Stimulated activated naive CD8-positive, alpha-beta T cell treated with anti-CD3 and anti-CD28 coated beads, Interleukin-15, amount 100 ng/mL, for 72 hours (primary cell): ENCODE measurements at regions not wholly inside any gene's neighbourhood (a gene's known extent, or its start where the extent isn't known, plus 50 kb on each side); places are given as distances from the start of the nearest gene placed in this dataset.
"Not testable (repeated sequence)": the region's sequence is repeated elsewhere in the genome, so short reads cannot be mapped to it uniquely, and the experiment has no call there.

ENCODE experiments used
- ATAC-seq: fragments of 150-1000 bp; cut with Tn5 transposase; 2 replicates; pipeline ENCODE4 v1.10.0; 2021; ENCODE audit warnings: mild to moderate bottlenecking, moderate library complexity
- DNase-seq, 2 donors: peaks; one replicate each; pipeline ENCODE4 v3.0.0; 2021 to 2022
- H3K27ac Mint-ChIP-seq, 2 donors: one replicate each; pipeline ENCODE4 v1.8.0; 2022; ENCODE audit warnings: mild to moderate bottlenecking in 2 of 2, mixed read lengths in 2 of 2, moderate library complexity in 2 of 2
- H3K27me3 Mint-ChIP-seq: one replicate; pipeline ENCODE4 v1.8.0; 2022; ENCODE audit warnings: mixed read lengths
- H3K4me1 Mint-ChIP-seq: one replicate; pipeline ENCODE4 v1.8.0; 2022; ENCODE audit warnings: mild to moderate bottlenecking, mixed read lengths
- H3K4me3 Mint-ChIP-seq, 2 donors: one replicate each; pipeline ENCODE4 v1.8.0; 2022; ENCODE audit warnings: mild to moderate bottlenecking in 2 of 2, mixed read lengths in 2 of 2, moderate library complexity in 1 of 2
- H3K9me3 Mint-ChIP-seq, 2 donors: one replicate each; pipeline ENCODE4 v1.8.0; 2022; ENCODE audit warnings: mixed read lengths in 2 of 2

DNA sequence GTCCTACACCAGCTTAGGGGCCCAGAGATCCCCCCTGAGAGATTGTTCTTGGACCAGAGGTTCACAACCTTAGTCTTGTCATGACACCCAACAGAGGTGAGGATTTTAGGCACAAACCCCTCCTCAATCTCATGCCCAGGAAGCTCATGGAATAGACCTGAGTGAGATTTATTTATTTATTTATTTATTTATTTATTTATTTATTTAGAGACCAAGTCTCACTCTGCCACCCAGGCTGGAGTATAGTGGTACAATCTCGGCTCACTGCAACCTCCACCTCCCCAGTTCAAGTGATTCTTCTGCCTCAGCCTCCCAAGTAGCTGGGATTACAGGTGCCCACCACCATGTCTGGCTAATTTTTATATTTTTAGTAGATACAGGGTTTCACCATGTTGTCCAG lies 71.4 kb upstream of the TSC22D1 start:
- not testable (repeated sequence) for ATAC-seq, H3K9me3 Mint-ChIP-seq, H3K4me3 Mint-ChIP-seq, H3K27ac Mint-ChIP-seq, DNase-seq
- Mint-ChIP-seq H3K27me3 (peaks cover 15% of the 10 kb centered on the region), H3K4me1 (peaks cover 25% of the 10 kb centered on the region)

DNA sequence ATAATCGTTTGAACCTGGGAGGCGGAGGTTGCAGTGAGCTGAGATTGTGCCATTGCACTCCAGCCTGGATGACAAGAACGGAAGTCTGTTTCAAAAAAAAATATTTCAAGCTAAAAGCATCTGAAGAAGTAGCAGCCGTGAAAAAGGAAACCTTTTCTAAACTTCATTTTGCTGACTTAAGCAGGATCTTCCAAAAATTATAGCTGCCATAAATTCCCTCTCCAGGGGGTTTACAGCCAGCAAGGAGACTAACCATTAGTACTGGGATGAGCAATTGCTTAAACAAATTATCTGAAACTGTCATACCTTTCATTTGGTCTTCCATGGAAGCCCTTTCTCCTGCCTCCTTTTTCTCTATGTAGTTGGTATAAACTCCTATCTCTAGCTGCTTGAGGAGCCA lies 69.9 kb upstream of the TSC22D1 start:
- Mint-ChIP-seq H3K4me3 (no peak overlapping the region), H3K27ac (no peak overlapping the region), H3K4me1 (peaks cover 25% of the 10 kb centered on the region), H3K27me3 (peaks cover 10% of the 10 kb centered on the region), H3K9me3 (no peaks in the 10 kb centered on the region)
- DNase-seq, result no peak
- ATAC-seq, result no peak

DNA sequence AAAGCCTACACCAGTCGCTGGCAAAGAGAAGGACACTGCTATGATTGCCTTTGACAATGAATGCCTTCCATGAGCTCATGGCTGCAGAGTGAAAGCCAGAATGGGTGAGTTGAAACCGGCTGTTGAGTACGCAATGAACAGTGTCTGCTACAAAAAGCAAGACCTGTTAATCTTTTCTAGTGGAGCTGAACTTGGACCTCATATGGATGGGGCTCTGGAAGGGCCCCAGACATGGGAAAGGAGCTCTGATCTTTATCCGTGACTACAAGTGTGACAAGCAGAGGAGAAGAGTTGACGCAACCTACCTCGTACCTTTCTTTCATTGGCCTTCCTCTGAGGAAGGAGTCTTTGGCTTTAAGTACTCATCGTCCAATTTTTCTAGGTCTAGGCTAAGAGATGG lies 67.1 kb upstream of the TSC22D1 start:
- H3K9me3 Mint-ChIP-seq, result no peaks in the 10 kb centered on the region
- no peak overlapping the region for H3K27ac Mint-ChIP-seq
- ATAC-seq, result no peak
- no peak overlapping the region for H3K4me3 Mint-ChIP-seq
- DNase-seq, result no peak
- peaks cover 3% of the 10 kb centered on the region for H3K4me1 Mint-ChIP-seq
- H3K27me3 Mint-ChIP-seq, result no peaks in the 10 kb centered on the region

DNA sequence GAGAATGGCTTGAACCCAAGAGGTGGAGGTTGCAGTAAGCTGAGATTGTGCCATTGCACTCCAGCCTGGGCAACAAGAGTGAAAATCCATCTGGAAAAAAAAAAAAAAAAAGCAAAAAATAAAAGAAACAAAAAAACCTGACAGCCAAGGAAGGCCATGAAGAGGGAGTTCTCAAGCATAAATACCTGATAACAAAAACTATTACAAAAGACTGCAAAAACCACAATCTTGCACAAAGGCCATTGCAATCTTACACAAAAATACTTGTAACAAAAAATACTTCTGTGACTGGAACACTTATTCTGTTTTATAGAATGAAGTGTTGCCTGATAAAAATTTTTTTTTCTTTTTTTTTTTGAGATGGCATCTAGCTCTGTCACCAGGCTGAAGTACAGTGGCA lies 61.5 kb upstream of the TSC22D1 start:
- H3K27ac Mint-ChIP-seq, result no peak overlapping the region
- no peaks in the 10 kb centered on the region for H3K9me3 Mint-ChIP-seq
- H3K27me3 Mint-ChIP-seq, result no peaks in the 10 kb centered on the region
- no peak for DNase-seq
- no peak for ATAC-seq
- H3K4me3 Mint-ChIP-seq, result no peak overlapping the region
- no peaks in the 10 kb centered on the region for H3K4me1 Mint-ChIP-seq

DNA sequence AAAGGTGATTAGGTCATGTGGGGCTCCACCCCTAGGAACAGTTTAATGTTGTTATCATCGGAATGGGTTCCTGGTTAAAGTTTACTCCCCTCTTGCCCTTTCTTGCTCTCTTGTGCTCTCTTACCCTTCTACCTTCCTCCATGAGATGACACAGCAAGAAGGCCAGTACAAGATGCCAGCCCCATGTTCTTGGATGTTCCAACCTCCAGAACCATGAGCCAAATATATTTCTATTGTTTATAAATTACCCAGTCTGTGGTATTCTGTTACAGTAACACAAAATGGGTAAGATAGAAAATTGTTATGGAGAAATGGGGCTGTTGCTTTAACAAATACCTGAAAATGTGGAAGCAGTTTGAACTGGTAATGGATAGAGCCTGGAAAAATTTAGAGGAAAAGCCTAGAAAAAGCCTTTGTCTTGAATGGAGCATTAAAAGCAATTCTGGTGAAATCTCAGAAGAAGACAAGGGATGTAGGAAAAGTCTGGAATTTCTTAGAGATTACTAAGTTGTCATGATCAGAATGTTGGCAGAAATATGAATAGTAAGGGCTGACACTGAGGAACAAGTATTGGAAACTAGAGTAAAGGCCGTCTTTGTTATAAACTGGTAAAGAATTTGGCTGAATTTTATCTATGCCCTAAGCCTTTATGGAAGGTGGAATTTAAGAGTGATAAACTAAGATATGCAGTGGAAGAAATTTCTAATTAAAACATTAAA lies 53.5 kb upstream of the TSC22D1 start:
- Mint-ChIP-seq H3K27me3 (peaks cover 15% of the 10 kb centered on the region), H3K4me1 (no peaks in the 10 kb centered on the region), H3K4me3 (no peak overlapping the region), H3K27ac (no peak overlapping the region), H3K9me3 (no peaks in the 10 kb centered on the region)
- ATAC-seq (no peak), DNase-seq (no peak)

DNA sequence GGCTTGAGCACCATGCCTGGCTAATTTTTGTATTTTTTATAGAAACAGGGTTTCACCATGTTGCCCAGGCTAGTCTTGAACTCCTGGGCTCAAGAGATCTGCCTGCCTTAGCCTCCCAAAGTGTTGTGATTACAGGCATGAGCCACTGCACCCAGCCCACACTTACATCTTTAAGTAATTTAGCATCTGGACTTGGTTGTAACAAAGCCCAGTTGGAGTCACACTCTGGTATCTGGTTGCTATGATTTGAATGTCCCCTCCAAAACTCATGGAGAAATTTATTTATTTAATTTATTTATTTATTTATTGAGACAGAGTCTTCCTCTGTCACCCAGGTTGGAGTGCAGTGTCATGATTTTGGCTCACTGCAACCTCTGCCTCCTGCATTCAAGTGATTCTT lies 52.7 kb upstream of the TSC22D1 start:
- not testable (repeated sequence) for ATAC-seq, DNase-seq, H3K4me3 Mint-ChIP-seq, H3K9me3 Mint-ChIP-seq, H3K27ac Mint-ChIP-seq, H3K4me1 Mint-ChIP-seq
- peaks cover 15% of the 10 kb centered on the region for H3K27me3 Mint-ChIP-seq

DNA sequence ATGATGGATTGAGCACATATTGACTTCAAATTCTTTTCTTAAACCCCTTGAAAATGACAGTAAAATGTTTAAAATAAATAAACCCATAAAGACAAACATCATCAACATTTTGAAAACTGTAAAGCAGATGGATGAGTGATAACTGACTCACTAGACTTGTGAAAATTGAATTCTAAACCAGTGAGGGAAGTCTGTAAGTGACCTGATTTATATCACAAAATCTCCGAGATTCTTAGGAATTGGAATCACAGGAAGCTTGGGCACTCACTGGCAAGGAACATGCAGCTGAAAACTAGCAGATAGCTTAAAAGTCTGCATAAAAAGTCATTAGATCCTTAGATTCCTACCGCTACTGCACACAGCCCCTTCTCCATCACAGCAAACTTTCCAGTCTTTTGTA lies 51.3 kb upstream of the TSC22D1 start:
- Mint-ChIP-seq H3K4me1 (no peaks in the 10 kb centered on the region), H3K9me3 (no peaks in the 10 kb centered on the region), H3K27ac (no peak overlapping the region), H3K27me3 (peaks cover 15% of the 10 kb centered on the region), H3K4me3 (no peak overlapping the region)
- no peak for ATAC-seq
- no peak for DNase-seq

DNA sequence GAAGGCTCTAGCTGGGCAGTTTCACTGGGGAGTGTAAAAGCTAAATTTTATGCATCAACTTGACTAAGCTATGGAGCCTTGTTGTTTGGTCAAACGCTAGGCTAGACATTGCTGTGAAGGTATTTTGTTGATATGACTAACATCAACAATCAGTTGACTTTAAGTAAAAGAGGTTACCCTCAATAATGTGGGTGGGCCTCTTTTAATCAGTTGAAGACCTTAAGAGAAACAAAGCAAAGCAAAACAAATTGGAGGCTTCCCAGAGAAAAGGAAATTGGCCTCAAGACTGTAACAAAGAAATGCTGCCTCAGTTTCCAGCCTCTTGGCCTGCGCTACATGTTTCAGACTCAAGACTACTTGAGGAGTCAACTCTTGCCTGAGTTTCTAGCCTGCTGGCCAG lies 50.0 kb upstream of the TSC22D1 start:
- ATAC-seq (no peak), DNase-seq (no peak)
- H3K4me1 Mint-ChIP-seq, result no peaks in the 10 kb centered on the region
- H3K4me3 Mint-ChIP-seq, result no peak overlapping the region
- H3K27me3 Mint-ChIP-seq, result peaks cover 15% of the 10 kb centered on the region
- no peaks in the 10 kb centered on the region for H3K9me3 Mint-ChIP-seq
- no peak overlapping the region for H3K27ac Mint-ChIP-seq
